Mesothelial cell of epicardium (in vitro differentiated cells): ENCODE measurements at regions not wholly inside any gene's neighbourhood (a gene's known extent, or its start where the extent isn't known, plus 50 kb on each side); places are given as distances from the start of the nearest gene placed in this dataset.
A peak's percentile ranks its signal among the peaks of the same experiment; 100 is the strongest.

ENCODE experiments used
- DNase-seq, 2 experiments: peaks; one replicate each; pipeline ENCODE4 v3.0.0; 2021; ENCODE audit warnings: low spot score in 2 of 2; ENCODE audit not compliant: unreplicated experiment in 2 of 2
- H3K27ac Mint-ChIP-seq: 2 replicates; pipeline ENCODE4 v1.8.0; 2021; ENCODE audit warnings: mixed read lengths
- H3K27me3 Mint-ChIP-seq: 2 replicates; pipeline ENCODE4 v1.8.0; 2021; ENCODE audit warnings: low read depth, mixed read lengths
- H3K36me3 Mint-ChIP-seq: 2 replicates; pipeline ENCODE4 v1.8.0; 2021; ENCODE audit warnings: mixed read lengths
- H3K4me1 Mint-ChIP-seq: 2 replicates; pipeline ENCODE4 v1.8.0; 2021; ENCODE audit warnings: mixed read lengths
- H3K4me3 Mint-ChIP-seq: 2 replicates; pipeline ENCODE4 v1.8.0; 2021; ENCODE audit warnings: mild to moderate bottlenecking, moderate library complexity, mixed read lengths
- H3K9me3 Mint-ChIP-seq: 2 replicates; pipeline ENCODE4 v1.8.0; 2021; ENCODE audit warnings: mixed read lengths
- CTCF ChIP-seq: fragments of 200-600 bp; sonication (generic); IDR thresholded peaks from one replicate; pipeline ENCODE4 v1.5.0; 2021; ENCODE audit warnings: antibody characterized with exemption; ENCODE audit not compliant: unreplicated experiment

GRCh38 chr1:209232759-209233158 lies 350.8 kb upstream of the CAMK1G start:
- no peak for TF ChIP-seq CTCF
- H3K27ac Mint-ChIP-seq, result no peak overlapping the region
- no peak for DNase-seq
- H3K27me3 Mint-ChIP-seq, result peaks cover under 1% of the 10 kb centered on the region
- H3K9me3 Mint-ChIP-seq, result peaks cover 13% of the 10 kb centered on the region
- H3K4me3 Mint-ChIP-seq, result no peak overlapping the region
- H3K4me1 Mint-ChIP-seq, result peaks cover 4% of the 10 kb centered on the region
- peaks cover 5% of the 10 kb centered on the region for H3K36me3 Mint-ChIP-seq

GRCh38 chr1:209235166-209235565 lies 348.3 kb upstream of the CAMK1G start:
- H3K4me1 Mint-ChIP-seq, result no peaks in the 10 kb centered on the region
- no peak for TF ChIP-seq CTCF
- H3K4me3 Mint-ChIP-seq, result no peak overlapping the region
- no peak overlapping the region for H3K27ac Mint-ChIP-seq
- H3K9me3 Mint-ChIP-seq, result peaks cover 17% of the 10 kb centered on the region
- no peak for DNase-seq
- peaks cover 5% of the 10 kb centered on the region for H3K36me3 Mint-ChIP-seq
- peaks cover 5% of the 10 kb centered on the region for H3K27me3 Mint-ChIP-seq

- Mint-ChIP-seq H3K4me1 (no peaks in the 10 kb centered on the region), H3K27ac (no peak overlapping the region), H3K36me3 (no peaks in the 10 kb centered on the region), H3K9me3 (peaks cover 4% of the 10 kb centered on the region), H3K4me3 (no peak overlapping the region), H3K27me3 (peaks cover 19% of the 10 kb centered on the region)
- no peak for DNase-seq
- TF ChIP-seq CTCF, result no peak
Measured at GRCh38 chr1:209238356-209238755, 345.2 kb upstream of the CAMK1G start.

GRCh38 chr1:209240351-209240750 lies 343.2 kb upstream of the CAMK1G start:
- Mint-ChIP-seq H3K36me3 (no peaks in the 10 kb centered on the region), H3K27me3 (peaks cover 28% of the 10 kb centered on the region), H3K9me3 (peaks cover 4% of the 10 kb centered on the region), H3K4me1 (peaks cover under 1% of the 10 kb centered on the region), H3K27ac (no peak overlapping the region), H3K4me3 (no peak overlapping the region)
- DNase-seq, result no peak
- TF ChIP-seq CTCF, result no peak

GRCh38 chr1:209241487-209241886 lies 342.0 kb upstream of the CAMK1G start:
- peaks cover 31% of the 10 kb centered on the region for H3K27me3 Mint-ChIP-seq
- TF ChIP-seq CTCF, result no peak
- peaks cover 4% of the 10 kb centered on the region for H3K9me3 Mint-ChIP-seq
- DNase-seq, result no peak
- peaks cover 5% of the 10 kb centered on the region for H3K4me1 Mint-ChIP-seq
- H3K27ac Mint-ChIP-seq, result no peak overlapping the region
- H3K4me3 Mint-ChIP-seq, result no peak overlapping the region
- no peaks in the 10 kb centered on the region for H3K36me3 Mint-ChIP-seq

- DNase-seq, result peak in 1 of 2 experiments; percentile 64
- H3K27me3 Mint-ChIP-seq, result peaks cover 9% of the 10 kb centered on the region
- H3K4me3 Mint-ChIP-seq, result no peak overlapping the region
- peak; percentile 99 for TF ChIP-seq CTCF
- H3K9me3 Mint-ChIP-seq, result no peaks in the 10 kb centered on the region
- H3K36me3 Mint-ChIP-seq, result no peaks in the 10 kb centered on the region
- peaks cover 25% of the 10 kb centered on the region for H3K4me1 Mint-ChIP-seq
- H3K27ac Mint-ChIP-seq, result no peak overlapping the region
Measured at GRCh38 chr1:209248649-209249279, 334.8 kb upstream of the CAMK1G start.
